Pulmonary artery endothelial cell (primary cell): ENCODE measurements at regions not wholly inside any gene's neighbourhood (a gene's known extent, or its start where the extent isn't known, plus 50 kb on each side); places are given as distances from the start of the nearest gene placed in this dataset.
"Not testable (repeated sequence)": the region's sequence is repeated elsewhere in the genome, so short reads cannot be mapped to it uniquely, and the experiment has no call there.

ENCODE experiments used
- DNase-seq: peaks from one replicate; pipeline ENCODE4 v3.0.0-alpha.2; 2011; ENCODE audit warnings: low read depth, low spot score

- no peak for DNase-seq
Observed at GRCh38 chrX:63186137-63186536, 165.0 kb downstream of the SPIN4 start.

- DNase-seq: not testable (repeated sequence)
Observed at GRCh38 chrX:63179852-63180251, 171.3 kb downstream of the SPIN4 start.

DNA sequence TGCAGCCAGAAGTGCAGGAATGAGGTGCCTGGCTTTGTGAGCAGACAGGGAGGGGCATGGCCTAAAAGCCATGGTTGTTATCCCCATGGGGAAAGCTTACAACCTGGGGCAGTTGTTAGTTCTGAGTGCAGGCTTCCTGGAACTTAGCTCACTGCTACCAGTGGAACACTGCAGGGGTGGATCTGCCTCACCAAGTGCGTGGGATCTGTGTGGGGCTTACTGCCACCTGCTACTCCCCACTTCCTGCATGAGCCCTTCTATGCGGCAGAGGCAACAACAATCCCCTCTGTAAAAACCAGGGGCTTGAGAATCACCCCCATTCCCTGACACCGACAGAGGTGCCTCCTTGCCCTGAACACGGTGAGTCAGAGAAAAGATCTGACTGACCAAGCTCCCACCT, 174.6 kb downstream of the SPIN4 start:
- DNase-seq: not testable (repeated sequence)

GRCh38 chrX:63173841-63174718, 177.1 kb downstream of the SPIN4 start:
- not testable (repeated sequence) for DNase-seq

DNA sequence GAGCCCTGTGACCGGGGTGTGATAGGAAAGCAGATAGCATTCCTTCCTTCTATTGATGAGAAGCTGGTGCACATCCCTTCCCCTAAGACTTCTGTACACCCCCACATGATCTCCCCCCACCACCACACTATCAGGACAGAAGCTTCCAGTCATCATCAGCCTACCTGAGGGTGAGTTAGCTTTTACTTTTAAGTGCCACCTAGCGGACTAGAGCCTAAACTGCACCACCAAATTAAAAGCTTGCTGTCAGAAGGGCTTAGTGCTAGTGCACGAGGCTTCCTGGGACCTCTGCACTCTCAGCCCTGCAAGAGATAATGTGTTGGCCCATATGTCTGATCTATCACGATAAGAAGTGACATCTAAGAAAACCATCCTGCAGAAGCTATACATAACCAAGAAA, 181.7 kb downstream of the SPIN4 start:
- not testable (repeated sequence) for DNase-seq

GRCh38 chrX:63168949-63169348, 182.2 kb downstream of the SPIN4 start:
- not testable (repeated sequence) for DNase-seq

DNA sequence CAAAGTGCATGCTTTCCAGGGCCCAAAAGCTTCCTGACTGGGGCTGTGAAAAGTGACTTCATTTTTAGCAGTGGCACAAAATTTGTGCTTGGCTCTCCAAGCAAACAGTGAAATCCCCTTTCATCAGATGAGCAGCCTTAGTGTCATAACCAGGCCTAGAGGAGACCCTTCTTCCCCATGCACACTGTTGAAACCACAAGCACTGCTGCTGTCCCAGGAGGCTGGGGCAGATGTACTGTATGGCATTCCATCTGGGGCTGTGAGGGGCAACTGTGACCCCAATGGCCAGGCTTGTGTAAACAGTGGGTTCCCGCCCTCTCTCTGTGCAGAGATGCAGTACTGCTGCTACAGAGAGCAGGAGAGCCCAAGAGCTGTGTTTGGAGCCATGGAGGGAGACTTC, 184.1 kb downstream of the SPIN4 start:
- not testable (repeated sequence) for DNase-seq

- DNase-seq: not testable (repeated sequence)
Observed at GRCh38 chrX:63160994-63161393, 190.1 kb downstream of the SPIN4 start.

- DNase-seq: not testable (repeated sequence)
Observed at GRCh38 chrX:63160340-63160739, 190.8 kb downstream of the SPIN4 start.

GRCh38 chrX:63145526-63145925, 205.6 kb downstream of the SPIN4 start:
- DNase-seq: not testable (repeated sequence)

- not testable (repeated sequence) for DNase-seq
Observed at GRCh38 chrX:63142588-63142987, 208.5 kb downstream of the SPIN4 start.

DNA sequence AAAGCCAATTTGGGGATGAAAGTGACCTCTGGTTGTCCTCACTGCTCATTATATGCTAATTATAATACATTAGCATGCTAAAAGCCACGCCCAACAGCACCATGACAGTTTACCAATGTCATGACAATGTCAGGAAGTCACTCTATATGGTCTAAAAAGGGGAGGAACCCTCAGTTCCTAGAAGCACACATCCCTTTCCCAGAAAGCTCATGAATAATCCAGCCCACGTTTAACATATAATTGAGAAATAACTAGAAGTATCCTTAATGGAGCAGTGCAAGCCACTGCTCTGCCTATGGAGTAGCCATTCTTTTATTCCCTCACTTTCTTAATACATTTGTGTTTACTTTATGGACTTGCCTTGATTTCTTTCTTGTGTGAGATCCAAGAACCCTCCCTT, 215.3 kb downstream of the SPIN4 start:
- DNase-seq: not testable (repeated sequence)

GRCh38 chrX:63128509-63128908, 222.6 kb downstream of the SPIN4 start:
- no peak for DNase-seq

DNA sequence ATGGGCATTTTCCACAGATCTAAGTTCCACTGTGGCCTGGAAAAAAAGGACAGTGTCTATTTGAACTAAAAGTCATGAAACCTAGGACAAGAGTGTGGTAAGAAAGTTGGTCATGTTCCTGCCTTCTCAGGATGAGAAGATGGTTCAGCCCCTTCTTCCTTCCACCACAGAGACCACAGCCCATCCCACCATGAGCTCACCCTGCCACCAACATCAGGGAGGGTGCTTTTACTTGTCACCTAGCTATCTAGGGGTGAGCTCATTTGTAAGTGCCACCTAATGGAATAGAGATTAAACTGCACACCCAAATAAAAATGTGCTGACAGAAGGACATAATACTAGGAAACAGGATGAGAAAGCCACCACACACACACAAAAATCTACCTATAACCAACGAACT, 235.9 kb downstream of the SPIN4 start:
- DNase-seq: no peak

- no peak for DNase-seq
Observed at GRCh38 chrX:63101879-63102620, 249.1 kb downstream of the SPIN4 start.

DNA sequence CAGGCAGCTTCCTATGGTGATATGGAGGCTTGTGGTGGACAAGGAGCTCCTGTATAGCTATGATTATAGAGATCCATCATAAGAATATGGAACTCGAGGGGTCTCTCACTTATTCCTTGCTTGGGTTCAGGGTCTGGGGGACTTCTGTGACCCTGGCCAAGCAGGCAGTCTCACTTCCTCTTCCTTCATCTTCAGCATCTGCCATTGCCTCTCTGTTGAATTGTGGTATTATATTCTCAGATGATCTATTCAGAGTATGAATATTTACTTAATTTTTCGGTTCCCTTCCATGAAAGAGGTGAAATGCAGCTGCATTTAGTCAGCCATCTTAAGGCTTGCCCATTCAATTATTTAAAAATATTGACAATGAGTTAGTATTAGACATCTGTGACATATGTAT, 292.9 kb downstream of the SPIN4 start:
- no peak for DNase-seq

DNA sequence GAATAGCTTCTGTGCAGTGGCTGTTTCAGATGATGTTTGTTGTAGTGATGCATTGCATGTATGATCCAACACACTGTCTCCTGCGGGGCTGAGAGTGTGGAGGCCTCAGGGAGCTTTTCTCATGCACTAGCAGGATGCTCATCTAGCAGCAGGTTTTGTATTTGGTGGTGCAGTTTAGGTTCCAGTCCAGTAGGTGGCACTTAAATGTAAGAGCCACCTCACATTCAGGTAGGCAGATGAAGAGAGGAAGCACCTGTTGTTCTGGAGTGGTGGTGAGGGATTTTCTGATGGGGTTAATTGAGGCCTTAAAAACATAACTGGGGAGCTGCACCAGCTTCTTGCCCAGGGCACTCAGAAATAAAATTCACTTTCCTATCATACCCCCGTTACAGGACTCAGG, 300.9 kb downstream of the SPIN4 start:
- no peak for DNase-seq

GRCh38 chrX:63032811-63033210, 318.3 kb downstream of the SPIN4 start:
- DNase-seq: no peak

GRCh38 chrX:63013549-63013948, 337.6 kb downstream of the SPIN4 start:
- DNase-seq: no peak

GRCh38 chrX:63012574-63012973, 338.6 kb downstream of the SPIN4 start:
- DNase-seq: no peak

DNA sequence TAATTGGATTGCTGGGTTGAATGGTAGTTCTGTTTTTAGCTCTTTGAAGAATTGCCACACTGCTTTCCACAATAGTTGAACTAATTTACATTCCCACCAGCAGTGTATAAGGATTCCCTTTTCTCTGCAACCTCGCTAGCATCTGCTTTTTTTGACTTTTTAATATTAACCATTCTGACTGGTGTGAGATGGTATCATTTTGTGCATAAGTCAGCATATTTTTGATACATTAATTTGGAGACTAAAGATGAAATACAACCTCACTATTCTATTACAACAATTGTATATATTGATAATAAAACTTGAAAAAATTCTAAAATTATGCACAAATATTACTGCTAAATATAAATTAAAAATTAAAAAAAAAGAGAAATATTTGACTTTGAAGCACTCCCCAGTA, 350.9 kb downstream of the SPIN4 start:
- not testable (repeated sequence) for DNase-seq
